GM12878 (cell line): ENCODE measurements at regions not wholly inside any gene's neighbourhood (a gene's known extent, or its start where the extent isn't known, plus 50 kb on each side); places are given as distances from the start of the nearest gene placed in this dataset.

Source experiments
- CEBPB ChIP-seq, 2 experiments: fragments of 150-350 bp in 1 of 2; IDR thresholded peaks; 2 replicates each; pipeline ENCODE4 v1.6.1; 2012 to 2014; ENCODE audit warnings: low read depth in 2 of 2, low read length in 2 of 2, borderline replicate concordance in 1 of 2, inconsistent platforms in 1 of 2
- FOXM1 ChIP-seq: IDR thresholded peaks from 2 replicates; pipeline ENCODE4 v1.6.1; 2012; ENCODE audit warnings: low read depth, mild to moderate bottlenecking, inconsistent platforms, low read length, moderate library complexity
- MXI1 ChIP-seq: fragments of 150-350 bp; IDR thresholded peaks from 2 replicates; pipeline ENCODE4 v1.6.1; 2011; ENCODE audit warnings: low read depth, mild to moderate bottlenecking, inconsistent platforms, low read length, improper control_type of control experiment
- POLR2A ChIP-seq: IDR thresholded peaks from 2 replicates; pipeline ENCODE4 v1.6.1; 2011; ENCODE audit warnings: low read depth, mild to moderate bottlenecking, low read length
- RAD51 ChIP-seq: fragments of 450-650 bp; IDR thresholded peaks from 2 replicates; pipeline ENCODE4 v1.6.1; 2016; ENCODE audit warnings: moderate library complexity, mild to moderate bottlenecking, inconsistent platforms
- RBBP5 ChIP-seq: fragments of 200-600 bp; sonication (generic); conservative IDR thresholded peaks from 2 replicates; pipeline ENCODE4 v1.6.1; 2016
- TF ChIP-seq, protein P1 (sequence below), 3 experiments: IDR thresholded peaks in 2 of 3; conservative IDR thresholded peaks in 1 of 3; 2 replicates each; pipeline ENCODE4 v1.5.1; 2011; ENCODE audit warnings: low read depth in 3 of 3, low read length in 3 of 3, mild to moderate bottlenecking in 3 of 3, control low read depth in 2 of 3, moderate library complexity in 2 of 3, inconsistent platforms in 1 of 3, mixed read lengths in 1 of 3; ENCODE audit not compliant: control insufficient read depth in 2 of 3, insufficient read depth in 1 of 3; ENCODE audit errors: extremely low read depth in 1 of 3
- TF ChIP-seq, protein P2 (sequence below): IDR thresholded peaks from 2 replicates; pipeline ENCODE4 v1.6.1; 2012; ENCODE audit warnings: low read length, inconsistent platforms

DNA sequence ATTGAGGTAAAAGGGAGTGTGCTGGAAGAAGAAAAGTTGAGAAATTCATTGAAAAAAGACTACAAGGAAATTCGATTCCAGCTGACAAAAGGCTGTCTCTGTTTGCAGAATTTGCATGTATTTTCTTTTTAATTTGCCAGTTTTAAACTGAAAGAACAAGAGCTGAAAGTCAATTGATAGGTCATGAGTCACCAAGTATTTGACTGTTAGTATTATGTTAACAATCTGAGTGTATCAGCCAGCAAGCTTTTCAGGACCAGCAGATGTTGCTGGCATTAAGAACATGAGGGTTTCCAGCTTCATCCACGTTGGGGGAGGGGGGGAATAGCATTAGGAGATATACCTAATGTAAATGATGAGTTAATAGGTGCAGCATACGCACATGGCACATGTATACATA lies 726.7 kb downstream of the METTL15 start:
- no peak for TF ChIP-seq MXI1
- TF ChIP-seq, protein P1, sequence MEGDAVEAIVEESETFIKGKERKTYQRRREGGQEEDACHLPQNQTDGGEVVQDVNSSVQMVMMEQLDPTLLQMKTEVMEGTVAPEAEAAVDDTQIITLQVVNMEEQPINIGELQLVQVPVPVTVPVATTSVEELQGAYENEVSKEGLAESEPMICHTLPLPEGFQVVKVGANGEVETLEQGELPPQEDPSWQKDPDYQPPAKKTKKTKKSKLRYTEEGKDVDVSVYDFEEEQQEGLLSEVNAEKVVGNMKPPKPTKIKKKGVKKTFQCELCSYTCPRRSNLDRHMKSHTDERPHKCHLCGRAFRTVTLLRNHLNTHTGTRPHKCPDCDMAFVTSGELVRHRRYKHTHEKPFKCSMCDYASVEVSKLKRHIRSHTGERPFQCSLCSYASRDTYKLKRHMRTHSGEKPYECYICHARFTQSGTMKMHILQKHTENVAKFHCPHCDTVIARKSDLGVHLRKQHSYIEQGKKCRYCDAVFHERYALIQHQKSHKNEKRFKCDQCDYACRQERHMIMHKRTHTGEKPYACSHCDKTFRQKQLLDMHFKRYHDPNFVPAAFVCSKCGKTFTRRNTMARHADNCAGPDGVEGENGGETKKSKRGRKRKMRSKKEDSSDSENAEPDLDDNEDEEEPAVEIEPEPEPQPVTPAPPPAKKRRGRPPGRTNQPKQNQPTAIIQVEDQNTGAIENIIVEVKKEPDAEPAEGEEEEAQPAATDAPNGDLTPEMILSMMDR (IDR thresholded peaks at IDR 0.05 in 2 of 3, conservative IDR thresholded peaks at IDR 0.05 in 1 of 3; ENCODE audit: control insufficient read depth in 2 of 3, extremely low read depth in 1 of 3, insufficient read depth in 1 of 3, low read depth in 3 of 3, low read length in 3 of 3) = no peak
- no peak for TF ChIP-seq RBBP5
- no peak for TF ChIP-seq RAD51
- TF ChIP-seq POLR2A = no peak
- TF ChIP-seq, protein P2, sequence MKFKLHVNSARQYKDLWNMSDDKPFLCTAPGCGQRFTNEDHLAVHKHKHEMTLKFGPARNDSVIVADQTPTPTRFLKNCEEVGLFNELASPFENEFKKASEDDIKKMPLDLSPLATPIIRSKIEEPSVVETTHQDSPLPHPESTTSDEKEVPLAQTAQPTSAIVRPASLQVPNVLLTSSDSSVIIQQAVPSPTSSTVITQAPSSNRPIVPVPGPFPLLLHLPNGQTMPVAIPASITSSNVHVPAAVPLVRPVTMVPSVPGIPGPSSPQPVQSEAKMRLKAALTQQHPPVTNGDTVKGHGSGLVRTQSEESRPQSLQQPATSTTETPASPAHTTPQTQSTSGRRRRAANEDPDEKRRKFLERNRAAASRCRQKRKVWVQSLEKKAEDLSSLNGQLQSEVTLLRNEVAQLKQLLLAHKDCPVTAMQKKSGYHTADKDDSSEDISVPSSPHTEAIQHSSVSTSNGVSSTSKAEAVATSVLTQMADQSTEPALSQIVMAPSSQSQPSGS = no peak
- no peak for TF ChIP-seq CEBPB (IDR thresholded peaks at IDR 0.05; ENCODE audit: borderline replicate concordance in 1 of 2, low read depth in 2 of 2, low read length in 2 of 2)
- no peak for TF ChIP-seq FOXM1
